Smooth muscle cell (in vitro differentiated cells): ENCODE measurements at regions not wholly inside any gene's neighbourhood (a gene's known extent, or its start where the extent isn't known, plus 50 kb on each side); places are given as distances from the start of the nearest gene placed in this dataset.

Experiments used
- DNase-seq: peaks from one replicate; lab custom pipeline; 2025; ENCODE audit not compliant: unreplicated experiment; lab: John Stamatoyannopoulos, UW
- H2AFZ ChIP-seq: fragments of 200-600 bp; sonication (generic); 2 replicates; pipeline ENCODE4 v1.6.0; 2016; ENCODE audit warnings: antibody characterized with exemption, low read depth, mild to moderate bottlenecking
- H3F3A ChIP-seq: fragments of 200-600 bp; sonication (generic); 2 replicates; pipeline ENCODE4 v1.6.0; 2017; ENCODE audit warnings: antibody characterized with exemption, low read depth
- H3K27ac ChIP-seq: fragments of 200-600 bp; sonication (generic); 2 replicates; pipeline ENCODE4 v1.5.1; 2016; ENCODE audit warnings: low read depth, mild to moderate bottlenecking
- H3K27me3 ChIP-seq: fragments of 200-600 bp; sonication (generic); 2 replicates; pipeline ENCODE4 v1.6.1; 2016; ENCODE audit warnings: low read depth, mild to moderate bottlenecking
- H3K36me3 ChIP-seq: fragments of 200-600 bp; sonication (generic); 2 replicates; pipeline ENCODE4 v1.5.1; 2016; ENCODE audit warnings: low read depth
- H3K4me1 ChIP-seq: fragments of 200-600 bp; sonication (generic); 2 replicates; pipeline ENCODE4 v1.5.1; 2016; ENCODE audit warnings: low read depth
- H3K4me2 ChIP-seq: fragments of 200-600 bp; sonication (generic); 2 replicates; pipeline ENCODE4 v1.6.0; 2016; ENCODE audit warnings: mild to moderate bottlenecking
- H3K4me3 ChIP-seq: fragments of 200-600 bp; sonication (generic); 2 replicates; pipeline ENCODE4 v1.5.1; 2016; ENCODE audit warnings: mild to moderate bottlenecking
- H3K79me2 ChIP-seq: fragments of 200-600 bp; sonication (generic); 2 replicates; pipeline ENCODE4 v1.6.0; 2016; ENCODE audit warnings: low read depth, mild to moderate bottlenecking
- H3K9ac ChIP-seq: fragments of 200-600 bp; sonication (generic); 2 replicates; pipeline ENCODE4 v1.6.0; 2016; ENCODE audit warnings: low read depth
- H3K9me3 ChIP-seq: fragments of 200-600 bp; sonication (generic); replicated peaks from 2 replicates; pipeline ENCODE4 v1.5.1; 2016; ENCODE audit warnings: low read depth
- H4K20me1 ChIP-seq: fragments of 200-600 bp; sonication (generic); 2 replicates; pipeline ENCODE4 v1.6.0; 2016; ENCODE audit warnings: low read depth
- WGBS: methylation state at CpG from one replicate; pipeline ENCODE4 v1.1.7; 2016; ENCODE audit warnings: low lambda C conversion rate; 5-methylcytosine and 5-hydroxymethylcytosine counted together
- TF ChIP-seq, protein P1 (sequence below): fragments of 200-600 bp; sonication (generic); IDR thresholded peaks from 2 replicates; pipeline ENCODE4 v1.5.1; 2017; ENCODE audit warnings: borderline replicate concordance, mild to moderate bottlenecking, antibody characterized with exemption; ENCODE audit not compliant: insufficient read depth, poor library complexity, severe bottlenecking

DNA sequence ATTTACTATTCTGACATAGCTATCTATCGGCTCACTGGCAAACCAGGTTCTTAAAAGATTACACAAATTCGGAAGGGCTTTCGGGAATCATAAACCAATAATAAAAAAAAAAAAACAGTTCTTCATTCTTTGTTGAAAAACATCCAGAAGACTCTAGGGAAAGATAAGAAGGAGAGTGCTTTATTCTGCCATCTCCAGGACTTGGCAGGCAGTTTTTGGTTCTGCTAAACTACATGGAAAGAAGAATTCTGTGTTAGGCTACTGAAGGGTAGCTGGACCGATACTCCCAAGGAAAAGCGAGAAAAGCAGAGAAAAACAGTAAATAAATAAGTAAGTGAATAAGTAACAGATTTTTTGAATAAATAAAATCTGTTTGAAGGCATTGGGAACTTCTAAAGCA lies 423.5 kb upstream of the KLF6 start:
- DNase-seq, result no peak
- Histone ChIP-seq H3K27ac (no peak overlapping the region), H3K79me2 (no peaks in the 10 kb centered on the region), H2AFZ (no peak overlapping the region), H3K36me3 (no peaks in the 10 kb centered on the region), H3K4me1 (no peaks in the 10 kb centered on the region), H3K4me2 (no peak overlapping the region), H3K9ac (no peak overlapping the region), H3K27me3 (no peaks in the 10 kb centered on the region), H3F3A (peaks cover 2% of the 10 kb centered on the region), H4K20me1 (no peaks in the 10 kb centered on the region), H3K9me3 (no peaks in the 10 kb centered on the region), H3K4me3 (no peak overlapping the region)
- WGBS, result 85% methylated on average over 5 of the region's 5 CpGs
- TF ChIP-seq, protein P1, sequence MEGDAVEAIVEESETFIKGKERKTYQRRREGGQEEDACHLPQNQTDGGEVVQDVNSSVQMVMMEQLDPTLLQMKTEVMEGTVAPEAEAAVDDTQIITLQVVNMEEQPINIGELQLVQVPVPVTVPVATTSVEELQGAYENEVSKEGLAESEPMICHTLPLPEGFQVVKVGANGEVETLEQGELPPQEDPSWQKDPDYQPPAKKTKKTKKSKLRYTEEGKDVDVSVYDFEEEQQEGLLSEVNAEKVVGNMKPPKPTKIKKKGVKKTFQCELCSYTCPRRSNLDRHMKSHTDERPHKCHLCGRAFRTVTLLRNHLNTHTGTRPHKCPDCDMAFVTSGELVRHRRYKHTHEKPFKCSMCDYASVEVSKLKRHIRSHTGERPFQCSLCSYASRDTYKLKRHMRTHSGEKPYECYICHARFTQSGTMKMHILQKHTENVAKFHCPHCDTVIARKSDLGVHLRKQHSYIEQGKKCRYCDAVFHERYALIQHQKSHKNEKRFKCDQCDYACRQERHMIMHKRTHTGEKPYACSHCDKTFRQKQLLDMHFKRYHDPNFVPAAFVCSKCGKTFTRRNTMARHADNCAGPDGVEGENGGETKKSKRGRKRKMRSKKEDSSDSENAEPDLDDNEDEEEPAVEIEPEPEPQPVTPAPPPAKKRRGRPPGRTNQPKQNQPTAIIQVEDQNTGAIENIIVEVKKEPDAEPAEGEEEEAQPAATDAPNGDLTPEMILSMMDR, result no peak

DNA sequence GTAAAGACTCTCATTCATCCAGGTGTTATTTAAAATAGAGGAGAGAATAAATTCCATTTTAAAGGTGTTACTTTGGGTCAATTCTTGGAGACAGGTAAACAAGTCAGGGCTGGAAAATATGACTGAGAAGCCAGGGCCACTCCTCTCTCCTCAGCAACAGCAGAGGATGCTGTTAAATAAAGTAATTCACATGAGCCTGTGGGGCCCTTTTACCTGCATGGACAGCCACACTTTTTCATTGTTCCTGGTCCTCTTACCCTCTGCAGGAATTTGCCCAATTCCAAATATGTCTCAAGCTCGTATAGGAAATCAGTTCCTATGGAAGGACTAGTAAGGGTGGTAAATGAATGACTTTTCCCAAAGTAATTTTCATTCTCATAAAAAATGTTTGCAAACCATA lies 420.1 kb upstream of the KLF6 start:
- Histone ChIP-seq H2AFZ (no peak overlapping the region), H3K36me3 (no peaks in the 10 kb centered on the region), H3K27ac (no peak overlapping the region), H3F3A (peaks cover 3% of the 10 kb centered on the region), H3K9me3 (no peaks in the 10 kb centered on the region), H3K79me2 (no peaks in the 10 kb centered on the region), H3K4me1 (peaks cover 5% of the 10 kb centered on the region), H3K4me2 (no peak overlapping the region), H4K20me1 (no peaks in the 10 kb centered on the region), H3K27me3 (no peaks in the 10 kb centered on the region), H3K4me3 (no peak overlapping the region), H3K9ac (no peak overlapping the region)
- TF ChIP-seq, protein P1, result no peak
- no peak for DNase-seq
- WGBS, result 82% methylated on average over 1 of the region's 1 CpG

- Histone ChIP-seq H4K20me1 (no peaks in the 10 kb centered on the region), H3K4me2 (peak overlapping the region; percentile 9), H3K4me3 (no peak overlapping the region), H3K9ac (no peak overlapping the region), H2AFZ (no peak overlapping the region), H3K9me3 (no peaks in the 10 kb centered on the region), H3F3A (peaks cover 3% of the 10 kb centered on the region), H3K27ac (peak overlapping the region; percentile 58), H3K4me1 (peaks cover 5% of the 10 kb centered on the region), H3K36me3 (no peaks in the 10 kb centered on the region), H3K79me2 (no peaks in the 10 kb centered on the region), H3K27me3 (no peaks in the 10 kb centered on the region)
- no peak for DNase-seq
- TF ChIP-seq, protein P1, result no peak
- 92% methylated on average over 1 of the region's 1 CpG for WGBS
Observed at GRCh38 chr10:4202938-4203337, 417.9 kb upstream of the KLF6 start.
